ENCODE measurements at regions not wholly inside any gene's neighbourhood (a gene's known extent, or its start where the extent isn't known, plus 50 kb on each side); places are given as distances from the start of the nearest gene placed in this dataset.

DNA sequence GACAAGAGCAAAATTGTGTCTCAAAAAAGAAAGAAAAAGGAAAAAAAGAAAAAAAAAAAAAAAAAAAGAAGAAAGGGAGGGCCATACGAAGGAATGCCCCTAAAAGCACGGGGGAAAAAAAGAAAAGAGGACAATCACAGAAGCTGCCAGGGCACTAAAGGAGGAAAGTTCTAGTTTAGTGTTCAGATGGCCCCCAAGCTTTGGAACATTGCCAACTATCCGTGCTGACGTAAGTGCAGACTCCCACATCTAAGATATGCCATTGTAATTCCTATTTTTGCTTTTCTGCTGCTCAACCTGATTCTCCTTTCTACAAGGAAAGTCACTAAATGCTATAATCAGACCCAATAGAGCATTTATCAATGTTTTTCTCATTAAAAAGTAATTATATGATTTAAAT is 842.1 kb downstream of the KCNJ2 start:
- TF ChIP-seq, protein P1, sequence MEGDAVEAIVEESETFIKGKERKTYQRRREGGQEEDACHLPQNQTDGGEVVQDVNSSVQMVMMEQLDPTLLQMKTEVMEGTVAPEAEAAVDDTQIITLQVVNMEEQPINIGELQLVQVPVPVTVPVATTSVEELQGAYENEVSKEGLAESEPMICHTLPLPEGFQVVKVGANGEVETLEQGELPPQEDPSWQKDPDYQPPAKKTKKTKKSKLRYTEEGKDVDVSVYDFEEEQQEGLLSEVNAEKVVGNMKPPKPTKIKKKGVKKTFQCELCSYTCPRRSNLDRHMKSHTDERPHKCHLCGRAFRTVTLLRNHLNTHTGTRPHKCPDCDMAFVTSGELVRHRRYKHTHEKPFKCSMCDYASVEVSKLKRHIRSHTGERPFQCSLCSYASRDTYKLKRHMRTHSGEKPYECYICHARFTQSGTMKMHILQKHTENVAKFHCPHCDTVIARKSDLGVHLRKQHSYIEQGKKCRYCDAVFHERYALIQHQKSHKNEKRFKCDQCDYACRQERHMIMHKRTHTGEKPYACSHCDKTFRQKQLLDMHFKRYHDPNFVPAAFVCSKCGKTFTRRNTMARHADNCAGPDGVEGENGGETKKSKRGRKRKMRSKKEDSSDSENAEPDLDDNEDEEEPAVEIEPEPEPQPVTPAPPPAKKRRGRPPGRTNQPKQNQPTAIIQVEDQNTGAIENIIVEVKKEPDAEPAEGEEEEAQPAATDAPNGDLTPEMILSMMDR (IDR thresholded peaks at IDR 0.05) = no peak
- TF ChIP-seq POLR2AphosphoS5 (IDR thresholded peaks at IDR 0.05; ENCODE audit: insufficient read depth in 1 of 2, low read depth in 1 of 2) = no peak

All from vagina (tissue), 2 donors.